ENCODE measurements at regions not wholly inside any gene's neighbourhood (a gene's known extent, or its start where the extent isn't known, plus 50 kb on each side); places are given as distances from the start of the nearest gene placed in this dataset.

- TF ChIP-seq REST (IDR thresholded peaks at IDR 0.05; ENCODE audit: insufficient read depth in 1 of 2, low read depth in 2 of 2, low read length in 1 of 2) (no peak), CTCF (IDR thresholded peaks at IDR 0.05) (no peak), POLR2AphosphoS5 (IDR thresholded peaks at IDR 0.05; ENCODE audit: low read depth, low read length) (no peak), SIN3A (IDR thresholded peaks at IDR 0.05; ENCODE audit: borderline replicate concordance, insufficient read depth, low read depth, low read length) (no peak)
Observed at GRCh38 chr3:30516238-30516637, 90.2 kb upstream of the TGFBR2 start.

Measured in Panc1 (cell line).